ENCODE measurements at regions not wholly inside any gene's neighbourhood (a gene's known extent, or its start where the extent isn't known, plus 50 kb on each side); places are given as distances from the start of the nearest gene placed in this dataset.

- TF ChIP-seq, protein P1, sequence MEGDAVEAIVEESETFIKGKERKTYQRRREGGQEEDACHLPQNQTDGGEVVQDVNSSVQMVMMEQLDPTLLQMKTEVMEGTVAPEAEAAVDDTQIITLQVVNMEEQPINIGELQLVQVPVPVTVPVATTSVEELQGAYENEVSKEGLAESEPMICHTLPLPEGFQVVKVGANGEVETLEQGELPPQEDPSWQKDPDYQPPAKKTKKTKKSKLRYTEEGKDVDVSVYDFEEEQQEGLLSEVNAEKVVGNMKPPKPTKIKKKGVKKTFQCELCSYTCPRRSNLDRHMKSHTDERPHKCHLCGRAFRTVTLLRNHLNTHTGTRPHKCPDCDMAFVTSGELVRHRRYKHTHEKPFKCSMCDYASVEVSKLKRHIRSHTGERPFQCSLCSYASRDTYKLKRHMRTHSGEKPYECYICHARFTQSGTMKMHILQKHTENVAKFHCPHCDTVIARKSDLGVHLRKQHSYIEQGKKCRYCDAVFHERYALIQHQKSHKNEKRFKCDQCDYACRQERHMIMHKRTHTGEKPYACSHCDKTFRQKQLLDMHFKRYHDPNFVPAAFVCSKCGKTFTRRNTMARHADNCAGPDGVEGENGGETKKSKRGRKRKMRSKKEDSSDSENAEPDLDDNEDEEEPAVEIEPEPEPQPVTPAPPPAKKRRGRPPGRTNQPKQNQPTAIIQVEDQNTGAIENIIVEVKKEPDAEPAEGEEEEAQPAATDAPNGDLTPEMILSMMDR (IDR thresholded peaks at IDR 0.05; ENCODE audit: low read depth, low read length, missing control alignments), result no peak
- no peak for DNase-seq (ENCODE audit: low read depth)
- H3K4me3 ChIP-seq (ENCODE audit: low read depth, low read length), result no peak overlapping the region
Measured at GRCh38 chr5:142397178-142397577, 72.4 kb upstream of the SPRY4 start.

DNA sequence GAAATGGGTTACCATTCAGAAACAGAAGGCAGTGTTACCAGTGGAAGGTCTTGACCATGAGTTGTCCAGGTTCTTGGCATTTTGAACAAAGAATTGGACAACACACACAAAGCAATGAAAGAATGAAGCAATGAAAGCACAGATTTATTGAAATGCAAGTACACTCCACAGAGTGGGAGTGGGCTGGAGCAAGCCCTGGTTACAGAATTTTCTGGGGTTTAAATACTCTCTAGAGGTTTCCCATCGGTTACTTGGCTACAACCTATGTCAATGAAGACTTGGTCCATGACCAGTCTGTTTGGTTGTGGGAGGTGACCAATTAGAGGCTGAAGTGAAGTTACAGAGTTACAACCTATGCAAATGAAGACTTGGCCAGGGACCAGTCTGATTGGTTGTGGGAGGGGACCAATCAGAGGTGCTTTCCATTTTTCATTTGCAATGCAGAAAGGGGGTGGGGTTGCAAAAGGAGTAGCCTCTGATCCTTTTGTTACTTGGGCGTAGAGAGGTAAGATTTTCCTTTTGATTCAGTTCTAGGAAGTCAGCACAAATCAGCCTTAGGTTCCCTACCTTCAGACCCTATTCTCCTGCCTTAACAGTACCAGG lies 71.7 kb upstream of the SPRY4 start:
- TF ChIP-seq, protein P1 (IDR thresholded peaks at IDR 0.05; ENCODE audit: low read depth, low read length, missing control alignments), result no peak
- no peak overlapping the region for H3K4me3 ChIP-seq (ENCODE audit: low read depth, low read length)
- no peak for DNase-seq (ENCODE audit: low read depth)

GRCh38 chr5:142395334-142395733 lies 70.5 kb upstream of the SPRY4 start:
- TF ChIP-seq, protein P1 (IDR thresholded peaks at IDR 0.05; ENCODE audit: low read depth, low read length, missing control alignments), result no peak
- no peak for DNase-seq (ENCODE audit: low read depth)
- no peak overlapping the region for H3K4me3 ChIP-seq (ENCODE audit: low read depth, low read length)

GRCh38 chr5:142391058-142391845 lies 66.4 kb upstream of the SPRY4 start:
- no peak for DNase-seq (ENCODE audit: low read depth)
- TF ChIP-seq, protein P1 (IDR thresholded peaks at IDR 0.05; ENCODE audit: low read depth, low read length, missing control alignments), result no peak
- H3K4me3 ChIP-seq (ENCODE audit: low read depth, low read length), result no peak overlapping the region

- H3K4me3 ChIP-seq (ENCODE audit: low read depth, low read length), result no peak overlapping the region
- TF ChIP-seq, protein P1 (IDR thresholded peaks at IDR 0.05; ENCODE audit: low read depth, low read length, missing control alignments), result no peak
- no peak for DNase-seq (ENCODE audit: low read depth)
Measured at GRCh38 chr5:142390334-142390733, 65.5 kb upstream of the SPRY4 start.

- TF ChIP-seq, protein P1 (IDR thresholded peaks at IDR 0.05; ENCODE audit: low read depth, low read length, missing control alignments), result no peak
- DNase-seq (ENCODE audit: low read depth), result no peak
- no peak overlapping the region for H3K4me3 ChIP-seq (ENCODE audit: low read depth, low read length)
Measured at GRCh38 chr5:142388696-142389095, 63.9 kb upstream of the SPRY4 start.
